ENCODE measurements at regions not wholly inside any gene's neighbourhood (a gene's known extent, or its start where the extent isn't known, plus 50 kb on each side); places are given as distances from the start of the nearest gene placed in this dataset.

GRCh38 chr3:194218646-194219453 lies 82.9 kb downstream of the HES1 start:
- DNase-seq (ENCODE audit: extremely low read depth in 1 of 2, low read depth in 1 of 2), result no peak

- no peak for DNase-seq (ENCODE audit: extremely low read depth in 1 of 2, low read depth in 1 of 2)
These were observed 84.0 kb downstream of the HES1 start for GRCh38 chr3:194219826-194220410.

GRCh38 chr3:194220901-194221326 lies 85.0 kb downstream of the HES1 start:
- no peak for DNase-seq (ENCODE audit: extremely low read depth in 1 of 2, low read depth in 1 of 2)

GRCh38 chr3:194221336-194221735 lies 85.4 kb downstream of the HES1 start:
- no peak for DNase-seq (ENCODE audit: extremely low read depth in 1 of 2, low read depth in 1 of 2)

- no peak for DNase-seq (ENCODE audit: extremely low read depth in 1 of 2, low read depth in 1 of 2)
These were observed 88.0 kb downstream of the HES1 start for GRCh38 chr3:194223951-194224350.

GRCh38 chr3:194224471-194225417 lies 88.8 kb downstream of the HES1 start:
- no peak for DNase-seq (ENCODE audit: extremely low read depth in 1 of 2, low read depth in 1 of 2)

GRCh38 chr3:194225418-194225812 lies 89.5 kb downstream of the HES1 start:
- no peak for DNase-seq (ENCODE audit: extremely low read depth in 1 of 2, low read depth in 1 of 2)

- DNase-seq (ENCODE audit: extremely low read depth in 1 of 2, low read depth in 1 of 2), result no peak
These were observed 90.2 kb downstream of the HES1 start for GRCh38 chr3:194225988-194226663.

GRCh38 chr3:194231929-194232832 lies 96.2 kb downstream of the HES1 start:
- DNase-seq (ENCODE audit: extremely low read depth in 1 of 2, low read depth in 1 of 2), result no peak

- DNase-seq (ENCODE audit: extremely low read depth in 1 of 2, low read depth in 1 of 2), result no peak
These were observed 97.2 kb downstream of the HES1 start for GRCh38 chr3:194233150-194233549.

- no peak for DNase-seq (ENCODE audit: extremely low read depth in 1 of 2, low read depth in 1 of 2)
These were observed 99.2 kb downstream of the HES1 start for GRCh38 chr3:194235160-194235559.

GRCh38 chr3:194237110-194237509 lies 101.2 kb downstream of the HES1 start:
- no peak for DNase-seq (ENCODE audit: extremely low read depth in 1 of 2, low read depth in 1 of 2)

GRCh38 chr3:194240766-194241165 lies 104.8 kb downstream of the HES1 start:
- DNase-seq (ENCODE audit: extremely low read depth in 1 of 2, low read depth in 1 of 2), result no peak

- DNase-seq (ENCODE audit: extremely low read depth in 1 of 2, low read depth in 1 of 2), result no peak
These were observed 107.4 kb downstream of the HES1 start for GRCh38 chr3:194243172-194243837.

- no peak for DNase-seq (ENCODE audit: extremely low read depth in 1 of 2, low read depth in 1 of 2)
These were observed 107.0 kb downstream of the CPN2 start for GRCh38 chr3:194244167-194244566.

GRCh38 chr3:194245474-194245873 lies 105.7 kb downstream of the CPN2 start:
- DNase-seq (ENCODE audit: extremely low read depth in 1 of 2, low read depth in 1 of 2), result no peak

- DNase-seq (ENCODE audit: extremely low read depth in 1 of 2, low read depth in 1 of 2), result no peak
These were observed 105.1 kb downstream of the CPN2 start for GRCh38 chr3:194245975-194246561.

- DNase-seq (ENCODE audit: extremely low read depth in 1 of 2, low read depth in 1 of 2), result no peak
These were observed 104.3 kb downstream of the CPN2 start for GRCh38 chr3:194246709-194247349.

All from activated CD8-positive, alpha-beta memory T cell treated with anti-CD3 and anti-CD28 coated beads for 1 hour (primary cell).